Uterus (tissue), 3 donors: ENCODE measurements at regions not wholly inside any gene's neighbourhood (a gene's known extent, or its start where the extent isn't known, plus 50 kb on each side); places are given as distances from the start of the nearest gene placed in this dataset.

Experiments
- DNase-seq, 2 donors: peaks; one replicate each; pipeline ENCODE4 v3.0.0-alpha.2; 2019 to 2020
- H3K27ac ChIP-seq, 2 donors: fragments of 200-600 bp; sonication (generic); 1 replicate in 1 of 2; 2 replicates in 1 of 2; pipeline ENCODE4 v1.5.1; 2016 to 2018
- H3K27me3 ChIP-seq, 2 donors: fragments of 200-600 bp; sonication (generic); one replicate each; pipeline ENCODE4 v1.5.1; 2018 to 2019; ENCODE audit warnings: control low read depth in 1 of 2
- H3K36me3 ChIP-seq, 2 donors: fragments of 200-600 bp; sonication (generic); one replicate each; pipeline ENCODE4 v1.5.1; 2019; ENCODE audit warnings: control low read depth in 1 of 2
- H3K4me1 ChIP-seq, 2 donors: fragments of 200-600 bp; sonication (generic); one replicate each; pipeline ENCODE4 v1.5.1; 2018 to 2019; ENCODE audit warnings: control low read depth in 1 of 2
- H3K4me3 ChIP-seq, 2 donors: fragments of 200-600 bp; sonication (generic); 1 replicate in 1 of 2; 2 replicates in 1 of 2; pipeline ENCODE4 v1.5.1; 2018 to 2019; ENCODE audit warnings: mild to moderate bottlenecking in 1 of 2
- H3K9me3 ChIP-seq, 2 donors: fragments of 200-600 bp; sonication (generic); one replicate each; pipeline ENCODE4 v1.5.1; 2019; ENCODE audit warnings: control low read depth in 1 of 2
- POLR2A ChIP-seq, 2 donors: fragments of 450-650 bp; IDR thresholded peaks; one replicate each; pipeline ENCODE4 v1.6.1; 2016; ENCODE audit warnings: antibody characterized with exemption in 2 of 2, mild to moderate bottlenecking in 1 of 2, moderate library complexity in 1 of 2
- intact Hi-C: fragments of 100-400 bp; cut with DNase I; formaldehyde crosslinking; loops from one replicate; pipeline ENCODE4 v1.15.1; 2023; ENCODE audit warnings: low total_unique reads
- TF ChIP-seq, protein P1 (sequence below), 4 experiments: fragments of 200-600 bp in 2 of 4; fragments of 450-650 bp in 2 of 4; sonication (generic) in 2 of 4; IDR thresholded peaks; one replicate each; pipeline ENCODE4 v1.5.1; 2016 to 2019; ENCODE audit warnings: antibody characterized with exemption in 4 of 4, mild to moderate bottlenecking in 2 of 4, moderate library complexity in 1 of 4
- donor health status: DM: yes; HTN: yes; CAD: no.

DNA sequence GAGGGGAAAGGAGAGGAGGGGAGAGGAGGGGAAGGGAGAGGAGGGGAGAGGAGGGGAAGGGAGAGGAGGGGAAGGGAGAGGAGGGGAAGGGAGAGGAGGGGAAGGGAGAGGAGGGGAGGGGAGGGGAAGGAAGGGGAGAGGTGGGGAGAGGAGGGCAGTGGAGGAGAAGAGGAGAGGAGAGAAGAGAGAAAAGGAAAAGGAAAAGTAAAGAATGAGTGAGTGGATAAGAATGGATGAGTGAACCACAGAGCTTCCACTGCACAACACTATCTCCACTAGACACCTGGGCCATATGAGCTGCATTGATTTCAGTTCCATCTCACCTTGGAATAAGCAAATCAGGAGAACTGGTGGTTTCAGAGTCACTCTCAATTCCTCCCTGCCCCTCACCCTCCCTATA is 204.1 kb upstream of the TOX3 start:
- TF ChIP-seq, protein P1, sequence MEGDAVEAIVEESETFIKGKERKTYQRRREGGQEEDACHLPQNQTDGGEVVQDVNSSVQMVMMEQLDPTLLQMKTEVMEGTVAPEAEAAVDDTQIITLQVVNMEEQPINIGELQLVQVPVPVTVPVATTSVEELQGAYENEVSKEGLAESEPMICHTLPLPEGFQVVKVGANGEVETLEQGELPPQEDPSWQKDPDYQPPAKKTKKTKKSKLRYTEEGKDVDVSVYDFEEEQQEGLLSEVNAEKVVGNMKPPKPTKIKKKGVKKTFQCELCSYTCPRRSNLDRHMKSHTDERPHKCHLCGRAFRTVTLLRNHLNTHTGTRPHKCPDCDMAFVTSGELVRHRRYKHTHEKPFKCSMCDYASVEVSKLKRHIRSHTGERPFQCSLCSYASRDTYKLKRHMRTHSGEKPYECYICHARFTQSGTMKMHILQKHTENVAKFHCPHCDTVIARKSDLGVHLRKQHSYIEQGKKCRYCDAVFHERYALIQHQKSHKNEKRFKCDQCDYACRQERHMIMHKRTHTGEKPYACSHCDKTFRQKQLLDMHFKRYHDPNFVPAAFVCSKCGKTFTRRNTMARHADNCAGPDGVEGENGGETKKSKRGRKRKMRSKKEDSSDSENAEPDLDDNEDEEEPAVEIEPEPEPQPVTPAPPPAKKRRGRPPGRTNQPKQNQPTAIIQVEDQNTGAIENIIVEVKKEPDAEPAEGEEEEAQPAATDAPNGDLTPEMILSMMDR (IDR thresholded peaks at IDR 0.05), result no peak
- TF ChIP-seq POLR2A (IDR thresholded peaks at IDR 0.05), result no peak
- Histone ChIP-seq H3K9me3 (no peaks in the 10 kb centered on the region), H3K36me3 (no peaks in the 10 kb centered on the region), H3K27me3 (no peaks in the 10 kb centered on the region), H3K4me3 (no peak overlapping the region), H3K4me1 (no peaks in the 10 kb centered on the region), H3K27ac (no peak overlapping the region)
- intact Hi-C loops, result no loop called here
- no peak for DNase-seq

DNA sequence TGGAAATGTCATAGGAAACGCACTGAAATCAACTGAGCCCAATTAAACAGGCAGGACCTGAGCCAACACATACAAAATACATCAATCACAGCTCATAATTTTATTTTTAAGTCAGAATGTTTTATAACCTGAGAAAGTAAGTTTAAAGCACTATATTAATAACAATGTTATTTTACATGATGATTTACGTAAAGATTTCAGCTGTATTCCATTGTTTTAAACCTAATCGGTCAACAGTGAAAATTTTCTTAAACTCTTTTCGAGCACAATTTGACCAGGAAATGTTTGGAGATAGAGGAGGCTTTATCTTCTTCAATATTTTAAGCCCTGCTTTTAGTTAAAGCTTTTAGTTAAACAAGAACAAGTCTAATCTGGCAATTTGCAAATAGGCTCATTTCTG is 201.8 kb upstream of the TOX3 start:
- no peak overlapping the region for H3K27ac ChIP-seq
- TF ChIP-seq, protein P1 (IDR thresholded peaks at IDR 0.05), result no peak
- TF ChIP-seq POLR2A (IDR thresholded peaks at IDR 0.05), result no peak
- no peaks in the 10 kb centered on the region for H3K36me3 ChIP-seq
- no peaks in the 10 kb centered on the region for H3K27me3 ChIP-seq
- DNase-seq, result no peak
- H3K4me3 ChIP-seq, result no peak overlapping the region
- intact Hi-C loops, result no loop called here
- no peaks in the 10 kb centered on the region for H3K9me3 ChIP-seq
- no peaks in the 10 kb centered on the region for H3K4me1 ChIP-seq

DNA sequence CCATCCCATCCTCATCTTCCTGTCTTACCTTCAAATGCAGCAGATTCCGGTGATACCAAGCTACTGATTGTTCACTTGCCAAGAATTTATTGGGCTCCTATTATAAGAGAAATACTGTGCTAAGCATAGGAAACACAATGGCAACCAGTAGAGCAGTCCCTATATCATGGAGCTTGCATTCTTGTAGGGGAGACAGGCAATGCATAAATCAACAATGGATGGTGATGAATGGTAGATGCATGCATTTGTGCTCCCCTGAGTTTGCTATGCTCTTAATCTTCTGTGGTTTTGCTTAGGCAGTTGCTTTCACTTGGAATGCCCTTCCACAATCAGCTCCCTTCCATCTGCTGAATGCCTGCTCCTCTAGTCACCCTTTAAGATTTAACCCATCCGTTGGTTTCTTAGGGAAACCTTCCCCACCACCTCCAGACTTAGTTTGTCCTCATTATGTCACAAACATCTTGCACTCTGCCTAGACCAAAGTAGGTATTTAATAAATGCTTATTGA is 200.2 kb upstream of the TOX3 start:
- no peak for TF ChIP-seq POLR2A (IDR thresholded peaks at IDR 0.05)
- TF ChIP-seq, protein P1 (IDR thresholded peaks at IDR 0.05), result no peak
- Histone ChIP-seq H3K4me3 (no peak overlapping the region), H3K9me3 (no peaks in the 10 kb centered on the region), H3K4me1 (no peaks in the 10 kb centered on the region), H3K27ac (no peak overlapping the region), H3K27me3 (no peaks in the 10 kb centered on the region), H3K36me3 (no peaks in the 10 kb centered on the region)
- intact Hi-C loops, result no loop called here
- no peak for DNase-seq

DNA sequence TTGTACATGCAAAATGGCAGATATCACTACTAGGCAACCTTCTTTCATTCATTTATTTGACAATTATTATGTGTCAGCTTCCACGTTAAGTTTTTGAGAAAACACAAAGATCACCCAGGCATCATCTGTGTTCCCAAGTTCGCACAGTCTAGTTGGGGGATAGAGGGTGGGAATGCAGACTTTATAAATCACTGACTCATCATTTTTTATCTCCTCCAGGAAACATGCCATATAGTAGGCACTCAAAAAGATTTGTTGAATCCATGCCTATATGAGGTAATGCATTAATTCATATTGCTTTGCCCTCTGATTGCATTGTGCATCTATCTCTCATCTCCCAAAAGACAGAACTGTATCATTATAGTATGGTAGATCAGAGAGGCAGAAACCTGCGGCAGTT is 196.8 kb upstream of the TOX3 start:
- intact Hi-C loops, result no loop called here
- Histone ChIP-seq H3K9me3 (no peaks in the 10 kb centered on the region), H3K4me1 (no peaks in the 10 kb centered on the region), H3K27ac (no peak overlapping the region), H3K27me3 (no peaks in the 10 kb centered on the region), H3K36me3 (no peaks in the 10 kb centered on the region), H3K4me3 (no peak overlapping the region)
- DNase-seq, result no peak
- TF ChIP-seq POLR2A (IDR thresholded peaks at IDR 0.05), result no peak
- TF ChIP-seq, protein P1 (IDR thresholded peaks at IDR 0.05), result no peak

DNA sequence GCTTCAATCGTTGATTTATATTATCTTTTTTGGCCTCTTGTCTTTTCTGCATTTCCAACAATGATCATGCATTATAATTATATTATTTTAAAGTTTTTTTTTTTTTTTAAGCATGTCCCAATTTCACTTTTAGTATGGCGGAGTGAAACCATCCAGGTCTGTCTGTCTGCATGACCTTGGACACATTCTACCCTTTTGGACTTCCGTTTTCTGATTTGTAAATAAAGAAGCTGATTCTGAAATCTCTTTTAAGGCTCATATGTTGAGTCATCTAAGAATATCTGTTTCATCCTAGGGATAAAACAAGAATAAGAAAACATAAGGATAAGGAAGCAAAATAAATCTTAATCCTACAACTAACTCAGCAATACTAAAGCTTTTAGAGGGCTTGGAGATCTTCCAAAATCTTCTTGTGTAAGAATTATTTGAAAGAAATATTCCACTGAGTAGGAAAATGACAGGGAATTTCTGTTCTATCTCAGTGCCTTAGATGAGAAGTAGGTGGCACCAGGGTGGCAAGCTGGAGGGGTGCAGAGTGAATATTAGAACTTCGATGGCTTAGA is 195.7 kb upstream of the TOX3 start:
- DNase-seq, result no peak
- intact Hi-C loops, result no loop called here
- Histone ChIP-seq H3K9me3 (no peaks in the 10 kb centered on the region), H3K4me3 (no peak overlapping the region), H3K27me3 (no peaks in the 10 kb centered on the region), H3K27ac (no peak overlapping the region), H3K36me3 (no peaks in the 10 kb centered on the region), H3K4me1 (no peaks in the 10 kb centered on the region)
- TF ChIP-seq, protein P1 (IDR thresholded peaks at IDR 0.05), result no peak
- no peak for TF ChIP-seq POLR2A (IDR thresholded peaks at IDR 0.05)
